Nephron (organoid): ENCODE measurements at regions not wholly inside any gene's neighbourhood (a gene's known extent, or its start where the extent isn't known, plus 50 kb on each side); places are given as distances from the start of the nearest gene placed in this dataset.

Experiments used
- H3K27ac Mint-ChIP-seq, 3 experiments: 2 replicates each; pipeline ENCODE4 v1.8.0; 2020; ENCODE audit warnings: mixed read lengths in 3 of 3, mild to moderate bottlenecking in 2 of 3, moderate library complexity in 1 of 3
- H3K27me3 Mint-ChIP-seq: 2 replicates; pipeline ENCODE4 v1.8.0; 2021; ENCODE audit warnings: low read depth, mild to moderate bottlenecking, moderate library complexity, mixed read lengths
- H3K36me3 Mint-ChIP-seq: 2 replicates; pipeline ENCODE4 v1.8.0; 2020; ENCODE audit warnings: low read depth, mixed read lengths
- H3K4me1 Mint-ChIP-seq: 2 replicates; pipeline ENCODE4 v1.8.0; 2020; ENCODE audit warnings: mixed read lengths
- H3K4me3 Mint-ChIP-seq, 3 experiments: 2 replicates each; pipeline ENCODE4 v1.8.0; 2020; ENCODE audit warnings: mild to moderate bottlenecking in 3 of 3, mixed read lengths in 3 of 3, moderate library complexity in 2 of 3
- H3K9me3 Mint-ChIP-seq: 2 replicates; pipeline ENCODE4 v1.8.0; 2020; ENCODE audit warnings: mixed read lengths
- CTCF ChIP-seq, 3 experiments: fragments of 200-600 bp; sonication (generic); IDR thresholded peaks; one replicate each; pipeline ENCODE4 v1.5.0; 2021; ENCODE audit warnings: antibody characterized with exemption in 3 of 3; ENCODE audit not compliant: unreplicated experiment in 3 of 3

- no peak for TF ChIP-seq CTCF (IDR thresholded peaks at IDR 0.05; ENCODE audit: unreplicated experiment in 3 of 3)
- no peaks in the 10 kb centered on the region for H3K36me3 Mint-ChIP-seq
- peaks cover 43% of the 10 kb centered on the region for H3K4me1 Mint-ChIP-seq
- no peaks in the 10 kb centered on the region for H3K27me3 Mint-ChIP-seq
- no peak overlapping the region for H3K4me3 Mint-ChIP-seq
- peak overlapping the region in 1 of 3 experiments; percentile 64 for H3K27ac Mint-ChIP-seq
- no peaks in the 10 kb centered on the region for H3K9me3 Mint-ChIP-seq
These were observed 178.5 kb downstream of the DAD1 start for GRCh38 chr14:22410497-22410896.

- H3K36me3 Mint-ChIP-seq, result no peaks in the 10 kb centered on the region
- H3K9me3 Mint-ChIP-seq, result no peaks in the 10 kb centered on the region
- no peak overlapping the region for H3K27ac Mint-ChIP-seq
- peaks cover 29% of the 10 kb centered on the region for H3K4me1 Mint-ChIP-seq
- H3K4me3 Mint-ChIP-seq, result no peak overlapping the region
- TF ChIP-seq CTCF (IDR thresholded peaks at IDR 0.05; ENCODE audit: unreplicated experiment in 3 of 3), result no peak
- no peaks in the 10 kb centered on the region for H3K27me3 Mint-ChIP-seq
These were observed 180.0 kb downstream of the DAD1 start for GRCh38 chr14:22409006-22409405.

- Mint-ChIP-seq H3K9me3 (no peaks in the 10 kb centered on the region), H3K4me3 (no peak overlapping the region), H3K27me3 (no peaks in the 10 kb centered on the region), H3K4me1 (peaks cover 26% of the 10 kb centered on the region), H3K27ac (no peak overlapping the region), H3K36me3 (no peaks in the 10 kb centered on the region)
- TF ChIP-seq CTCF (IDR thresholded peaks at IDR 0.05; ENCODE audit: unreplicated experiment in 3 of 3), result no peak
These were observed 180.5 kb downstream of the DAD1 start for GRCh38 chr14:22408547-22408946.

- no peak overlapping the region for H3K4me3 Mint-ChIP-seq
- no peak overlapping the region for H3K27ac Mint-ChIP-seq
- H3K9me3 Mint-ChIP-seq, result peaks cover 4% of the 10 kb centered on the region
- TF ChIP-seq CTCF (IDR thresholded peaks at IDR 0.05; ENCODE audit: unreplicated experiment in 3 of 3), result no peak
- H3K27me3 Mint-ChIP-seq, result no peaks in the 10 kb centered on the region
- H3K36me3 Mint-ChIP-seq, result no peaks in the 10 kb centered on the region
- H3K4me1 Mint-ChIP-seq, result peaks cover 11% of the 10 kb centered on the region
These were observed 182.0 kb downstream of the DAD1 start for GRCh38 chr14:22407033-22407432.

GRCh38 chr14:22405201-22405600 is 183.8 kb downstream of the DAD1 start:
- no peak for TF ChIP-seq CTCF (IDR thresholded peaks at IDR 0.05; ENCODE audit: unreplicated experiment in 3 of 3)
- no peaks in the 10 kb centered on the region for H3K27me3 Mint-ChIP-seq
- H3K36me3 Mint-ChIP-seq, result no peaks in the 10 kb centered on the region
- H3K9me3 Mint-ChIP-seq, result peaks cover 4% of the 10 kb centered on the region
- no peak overlapping the region for H3K27ac Mint-ChIP-seq
- H3K4me1 Mint-ChIP-seq, result peaks cover 3% of the 10 kb centered on the region
- no peak overlapping the region for H3K4me3 Mint-ChIP-seq

- H3K27me3 Mint-ChIP-seq, result no peaks in the 10 kb centered on the region
- H3K27ac Mint-ChIP-seq, result no peak overlapping the region
- no peak overlapping the region for H3K4me3 Mint-ChIP-seq
- H3K36me3 Mint-ChIP-seq, result no peaks in the 10 kb centered on the region
- H3K4me1 Mint-ChIP-seq, result no peaks in the 10 kb centered on the region
- H3K9me3 Mint-ChIP-seq, result peaks cover 4% of the 10 kb centered on the region
- no peak for TF ChIP-seq CTCF (IDR thresholded peaks at IDR 0.05; ENCODE audit: unreplicated experiment in 3 of 3)
These were observed 185.7 kb downstream of the DAD1 start for GRCh38 chr14:22403296-22403695.
